Caco-2 (cell line): ENCODE measurements at regions not wholly inside any gene's neighbourhood (a gene's known extent, or its start where the extent isn't known, plus 50 kb on each side); places are given as distances from the start of the nearest gene placed in this dataset.

Experiments used
- BruUV-seq: library from RNA; stranded (reverse); fragments of 400-500 nt; replicated peaks from 2 replicates; lab custom pipeline; 2021; lab: Mats Ljungman, UMichigan
- CTCF ChIA-PET: fragments of 300-600 bp; sonication (Branson Sonifier 250); formaldehyde crosslinking; loops from one replicate; lab custom pipeline; 2022; ENCODE audit warnings: antibody characterized with exemption; lab: Charles Lee
- POLR2A ChIA-PET: fragments of 300-600 bp; sonication (Branson Sonifier 250); formaldehyde crosslinking; loops from one replicate; lab custom pipeline; 2022; ENCODE audit warnings: antibody characterized with exemption; lab: Charles Lee
- DNase-seq, 2 experiments: peaks; one replicate each; pipeline versions ENCODE4 v3.0.0 to v3.0.0-alpha.2; 2020 to 2022
- H3K27me3 ChIP-seq: replicated peaks from 2 replicates; pipeline ENCODE4 v1.6.0; 2011; ENCODE audit warnings: low read length; ENCODE audit not compliant: control insufficient read depth, insufficient read depth
- H3K36me3 ChIP-seq: 2 replicates; pipeline ENCODE4 v1.5.1; 2011; ENCODE audit warnings: low read length; ENCODE audit not compliant: control insufficient read depth, insufficient read depth
- H3K4me1 ChIP-seq: fragments of 250-450 bp; sonication (Bioruptor Pico); 2 replicates; pipeline ENCODE4 v1.5.1; 2020; ENCODE audit warnings: mild to moderate bottlenecking
- H3K4me3 ChIP-seq: 2 replicates; pipeline ENCODE4 v1.5.1; 2011; ENCODE audit warnings: low read depth, mild to moderate bottlenecking, control low read depth, low read length
- H3K9me3 ChIP-seq: fragments of 250-450 bp; sonication (Bioruptor Pico); 2 replicates; pipeline ENCODE4 v1.5.1; 2020; ENCODE audit warnings: mild to moderate bottlenecking, moderate library complexity
- H3K27ac Mint-ChIP-seq: one replicate; pipeline ENCODE4 v1.8.0; 2022; ENCODE audit warnings: mixed read lengths; ENCODE audit not compliant: unreplicated experiment
- H3K27me3 Mint-ChIP-seq: one replicate; pipeline ENCODE4 v1.8.0; 2022; ENCODE audit warnings: mixed read lengths; ENCODE audit not compliant: insufficient read depth, unreplicated experiment
- H3K36me3 Mint-ChIP-seq: one replicate; pipeline ENCODE4 v1.8.0; 2022; ENCODE audit warnings: mild to moderate bottlenecking, mixed read lengths; ENCODE audit not compliant: insufficient read depth, unreplicated experiment
- H3K4me1 Mint-ChIP-seq: one replicate; pipeline ENCODE4 v1.8.0; 2022; ENCODE audit warnings: low read depth, mixed read lengths; ENCODE audit not compliant: unreplicated experiment
- H3K4me3 Mint-ChIP-seq: one replicate; pipeline ENCODE4 v1.8.0; 2022; ENCODE audit warnings: mild to moderate bottlenecking, moderate library complexity, mixed read lengths; ENCODE audit not compliant: unreplicated experiment
- H3K9me3 Mint-ChIP-seq: one replicate; pipeline ENCODE4 v1.8.0; 2022; ENCODE audit warnings: mixed read lengths; ENCODE audit not compliant: unreplicated experiment
- CTCF ChIP-seq, 2 experiments: fragments of 200-600 bp in 1 of 2; IDR thresholded peaks; 1 replicate in 1 of 2; 2 replicates in 1 of 2; pipeline versions ENCODE4 v1.5.1 to v1.8.0; 2011 to 2022; ENCODE audit warnings: antibody characterized with exemption in 1 of 2, control low read depth in 1 of 2, inconsistent platforms in 1 of 2, low read depth in 1 of 2, low read length in 1 of 2, mild to moderate bottlenecking in 1 of 2, moderate library complexity in 1 of 2; ENCODE audit not compliant: insufficient read depth in 1 of 2, severe bottlenecking in 1 of 2, unreplicated experiment in 1 of 2
- intact Hi-C: fragments of 100-400 bp; cut with micrococcal nuclease; formaldehyde crosslinking; loops from one replicate; pipeline ENCODE4 v1.10.0; 2022; ENCODE audit not compliant: unreplicated experiment

- ChIA-PET CTCF (no interaction called here), POLR2A (no interaction called here)
- no peak overlapping the region for H3K4me3 ChIP-seq
- Mint-ChIP-seq H3K4me3 (no peak overlapping the region), H3K27ac (no peak overlapping the region), H3K4me1 (no peaks in the 10 kb centered on the region), H3K9me3 (peaks cover 22% of the 10 kb centered on the region), H3K27me3 (no peaks in the 10 kb centered on the region), H3K36me3 (no peaks in the 10 kb centered on the region)
- H3K9me3 ChIP-seq = no peaks in the 10 kb centered on the region
- H3K27me3 ChIP-seq = no peaks in the 10 kb centered on the region
- BruUV-seq = no TSS peak
- DNase-seq = no peak
- no peaks in the 10 kb centered on the region for H3K4me1 ChIP-seq
- TF ChIP-seq CTCF (IDR thresholded peaks at IDR 0.05; ENCODE audit: insufficient read depth in 1 of 2, low read depth in 1 of 2, low read length in 1 of 2, severe bottlenecking in 1 of 2, unreplicated experiment in 1 of 2) = no peak
- intact Hi-C loops = no loop called here
- no peaks in the 10 kb centered on the region for H3K36me3 ChIP-seq
Observed at GRCh38 chrX:3451571-3451970, 105.1 kb upstream of the MXRA5 start.

- TF ChIP-seq CTCF (IDR thresholded peaks at IDR 0.05; ENCODE audit: insufficient read depth in 1 of 2, low read depth in 1 of 2, low read length in 1 of 2, severe bottlenecking in 1 of 2, unreplicated experiment in 1 of 2) = no peak
- no peak overlapping the region for H3K4me3 Mint-ChIP-seq
- H3K36me3 Mint-ChIP-seq = no peaks in the 10 kb centered on the region
- peaks cover 22% of the 10 kb centered on the region for H3K9me3 Mint-ChIP-seq
- DNase-seq = no peak
- H3K27me3 Mint-ChIP-seq = no peaks in the 10 kb centered on the region
- Histone ChIP-seq H3K4me1 (no peaks in the 10 kb centered on the region), H3K9me3 (no peaks in the 10 kb centered on the region), H3K4me3 (no peak overlapping the region), H3K27me3 (no peaks in the 10 kb centered on the region), H3K36me3 (no peaks in the 10 kb centered on the region)
- no peak overlapping the region for H3K27ac Mint-ChIP-seq
- ChIA-PET CTCF (no interaction called here), POLR2A (no interaction called here)
- no TSS peak for BruUV-seq
- intact Hi-C loops = no loop called here
- no peaks in the 10 kb centered on the region for H3K4me1 Mint-ChIP-seq
Observed at GRCh38 chrX:3450881-3451570, 104.6 kb upstream of the MXRA5 start.

- POLR2A ChIA-PET = no interaction called here
Observed at GRCh38 chrX:3449287-3449686, 102.8 kb upstream of the MXRA5 start.

More at GRCh38 chrX:3449287-3449686, 102.8 kb upstream of the MXRA5 start:
- H3K9me3 Mint-ChIP-seq = peaks cover 22% of the 10 kb centered on the region
- Histone ChIP-seq H3K36me3 (no peaks in the 10 kb centered on the region), H3K4me3 (no peak overlapping the region), H3K27me3 (no peaks in the 10 kb centered on the region), H3K4me1 (no peaks in the 10 kb centered on the region), H3K9me3 (no peaks in the 10 kb centered on the region)
- no peak for DNase-seq
- H3K27me3 Mint-ChIP-seq = no peaks in the 10 kb centered on the region
- H3K4me1 Mint-ChIP-seq = no peaks in the 10 kb centered on the region
- CTCF ChIA-PET = no interaction called here
- H3K27ac Mint-ChIP-seq = no peak overlapping the region
- TF ChIP-seq CTCF (IDR thresholded peaks at IDR 0.05; ENCODE audit: insufficient read depth in 1 of 2, low read depth in 1 of 2, low read length in 1 of 2, severe bottlenecking in 1 of 2, unreplicated experiment in 1 of 2) = no peak
- no peak overlapping the region for H3K4me3 Mint-ChIP-seq
- no TSS peak for BruUV-seq
- no peaks in the 10 kb centered on the region for H3K36me3 Mint-ChIP-seq
- intact Hi-C loops = no loop called here
